Activated T-helper 17 cell treated with anti-CD3 and anti-CD28 coated beads, Interleukin-2, amount 50 U/mL, for 72 hours (primary cell): ENCODE measurements at regions not wholly inside any gene's neighbourhood (a gene's known extent, or its start where the extent isn't known, plus 50 kb on each side); places are given as distances from the start of the nearest gene placed in this dataset.
"Not testable (repeated sequence)": the region's sequence is repeated elsewhere in the genome, so short reads cannot be mapped to it uniquely, and the experiment has no call there.

ENCODE experiments used
- ATAC-seq: fragments of 150-1000 bp; cut with Tn5 transposase; replicated peaks from 2 replicates; pipeline ENCODE4 v1.10.0; 2021; ENCODE audit warnings: mild to moderate bottlenecking, moderate library complexity
- H3K27ac Mint-ChIP-seq: one replicate; pipeline ENCODE4 v1.8.0; 2022; ENCODE audit warnings: mixed read lengths
- H3K27me3 Mint-ChIP-seq: one replicate; pipeline ENCODE4 v1.8.0; 2022; ENCODE audit warnings: mixed read lengths
- H3K36me3 Mint-ChIP-seq: one replicate; pipeline ENCODE4 v1.8.0; 2022; ENCODE audit warnings: low read depth, mild to moderate bottlenecking, mixed read lengths
- H3K4me1 Mint-ChIP-seq: one replicate; pipeline ENCODE4 v1.8.0; 2022; ENCODE audit warnings: mixed read lengths
- H3K4me3 Mint-ChIP-seq: one replicate; pipeline ENCODE4 v1.8.0; 2022; ENCODE audit warnings: mild to moderate bottlenecking, mixed read lengths
- H3K9me3 Mint-ChIP-seq: one replicate; pipeline ENCODE4 v1.8.0; 2022; ENCODE audit warnings: mixed read lengths

GRCh38 chr6:133108419-133108818 is 132.7 kb upstream of the EYA4 start:
- no peak for ATAC-seq
- Mint-ChIP-seq H3K4me3 (no peak overlapping the region), H3K9me3 (peaks cover 6% of the 10 kb centered on the region), H3K36me3 (no peaks in the 10 kb centered on the region), H3K4me1 (no peaks in the 10 kb centered on the region), H3K27ac (no peak overlapping the region), H3K27me3 (peaks cover 7% of the 10 kb centered on the region)

GRCh38 chr6:133114973-133115372 is 126.2 kb upstream of the EYA4 start:
- no peaks in the 10 kb centered on the region for H3K27me3 Mint-ChIP-seq
- no peaks in the 10 kb centered on the region for H3K36me3 Mint-ChIP-seq
- H3K9me3 Mint-ChIP-seq: no peaks in the 10 kb centered on the region
- no peak overlapping the region for H3K27ac Mint-ChIP-seq
- no peak for ATAC-seq
- no peak overlapping the region for H3K4me3 Mint-ChIP-seq
- no peaks in the 10 kb centered on the region for H3K4me1 Mint-ChIP-seq

GRCh38 chr6:133115946-133116345 is 125.2 kb upstream of the EYA4 start:
- no peak for ATAC-seq
- no peaks in the 10 kb centered on the region for H3K4me1 Mint-ChIP-seq
- H3K27me3 Mint-ChIP-seq: no peaks in the 10 kb centered on the region
- H3K4me3 Mint-ChIP-seq: no peak overlapping the region
- no peak overlapping the region for H3K27ac Mint-ChIP-seq
- peaks cover 4% of the 10 kb centered on the region for H3K9me3 Mint-ChIP-seq
- H3K36me3 Mint-ChIP-seq: no peaks in the 10 kb centered on the region

- H3K27me3 Mint-ChIP-seq: peaks cover 2% of the 10 kb centered on the region
- no peak for ATAC-seq
- H3K27ac Mint-ChIP-seq: no peak overlapping the region
- no peaks in the 10 kb centered on the region for H3K36me3 Mint-ChIP-seq
- no peak overlapping the region for H3K4me3 Mint-ChIP-seq
- H3K9me3 Mint-ChIP-seq: no peaks in the 10 kb centered on the region
- no peaks in the 10 kb centered on the region for H3K4me1 Mint-ChIP-seq
Measured at GRCh38 chr6:133128191-133128590, 113.0 kb upstream of the EYA4 start.

- H3K4me1 Mint-ChIP-seq: no peaks in the 10 kb centered on the region
- no peak overlapping the region for H3K27ac Mint-ChIP-seq
- H3K27me3 Mint-ChIP-seq: peaks cover 3% of the 10 kb centered on the region
- H3K4me3 Mint-ChIP-seq: no peak overlapping the region
- no peaks in the 10 kb centered on the region for H3K9me3 Mint-ChIP-seq
- ATAC-seq: no peak
- H3K36me3 Mint-ChIP-seq: no peaks in the 10 kb centered on the region
Measured at GRCh38 chr6:133129556-133129955, 111.6 kb upstream of the EYA4 start.

GRCh38 chr6:133130863-133131262 is 110.3 kb upstream of the EYA4 start:
- Mint-ChIP-seq H3K36me3 (no peaks in the 10 kb centered on the region), H3K27ac (no peak overlapping the region), H3K9me3 (no peaks in the 10 kb centered on the region), H3K27me3 (peaks cover 3% of the 10 kb centered on the region), H3K4me3 (no peak overlapping the region), H3K4me1 (no peaks in the 10 kb centered on the region)
- no peak for ATAC-seq

GRCh38 chr6:133131621-133132465 is 109.3 kb upstream of the EYA4 start:
- Mint-ChIP-seq H3K27ac (no peak overlapping the region), H3K4me1 (no peaks in the 10 kb centered on the region), H3K9me3 (no peaks in the 10 kb centered on the region), H3K4me3 (no peak overlapping the region), H3K27me3 (peaks cover 3% of the 10 kb centered on the region), H3K36me3 (no peaks in the 10 kb centered on the region)
- no peak for ATAC-seq

GRCh38 chr6:133132466-133132971 is 108.6 kb upstream of the EYA4 start:
- H3K27me3 Mint-ChIP-seq: peaks cover 3% of the 10 kb centered on the region
- no peaks in the 10 kb centered on the region for H3K4me1 Mint-ChIP-seq
- ATAC-seq: no peak
- H3K27ac Mint-ChIP-seq: no peak overlapping the region
- H3K4me3 Mint-ChIP-seq: no peak overlapping the region
- H3K36me3 Mint-ChIP-seq: no peaks in the 10 kb centered on the region
- no peaks in the 10 kb centered on the region for H3K9me3 Mint-ChIP-seq

- no peak for ATAC-seq
- Mint-ChIP-seq H3K36me3 (no peaks in the 10 kb centered on the region), H3K4me1 (no peaks in the 10 kb centered on the region), H3K27ac (no peak overlapping the region), H3K4me3 (no peak overlapping the region), H3K9me3 (no peaks in the 10 kb centered on the region), H3K27me3 (peaks cover 3% of the 10 kb centered on the region)
Measured at GRCh38 chr6:133136177-133136880, 104.8 kb upstream of the EYA4 start.

- not testable (repeated sequence) for H3K9me3 Mint-ChIP-seq, H3K4me1 Mint-ChIP-seq, H3K36me3 Mint-ChIP-seq, ATAC-seq, H3K27me3 Mint-ChIP-seq, H3K4me3 Mint-ChIP-seq, H3K27ac Mint-ChIP-seq
Measured at GRCh38 chr6:133147470-133148184, 93.5 kb upstream of the EYA4 start.

- H3K27me3 Mint-ChIP-seq: no peaks in the 10 kb centered on the region
- no peak overlapping the region for H3K27ac Mint-ChIP-seq
- H3K36me3 Mint-ChIP-seq: no peaks in the 10 kb centered on the region
Measured at GRCh38 chr6:133156689-133157088, 84.5 kb upstream of the EYA4 start.

GRCh38 chr6:133157995-133158394 is 83.2 kb upstream of the EYA4 start:
- Mint-ChIP-seq H3K4me3 (no peak overlapping the region), H3K36me3 (no peaks in the 10 kb centered on the region), H3K27ac (no peak overlapping the region), H3K4me1 (no peaks in the 10 kb centered on the region), H3K9me3 (peaks cover 4% of the 10 kb centered on the region), H3K27me3 (no peaks in the 10 kb centered on the region)
- ATAC-seq: no peak

More at GRCh38 chr6:133156689-133157088, 84.5 kb upstream of the EYA4 start:
- H3K4me3 Mint-ChIP-seq: no peak overlapping the region
- H3K4me1 Mint-ChIP-seq: no peaks in the 10 kb centered on the region
- no peak for ATAC-seq
- peaks cover 4% of the 10 kb centered on the region for H3K9me3 Mint-ChIP-seq

- Mint-ChIP-seq H3K36me3 (no peaks in the 10 kb centered on the region), H3K9me3 (peaks cover 4% of the 10 kb centered on the region), H3K4me3 (no peak overlapping the region), H3K27ac (no peak overlapping the region), H3K27me3 (no peaks in the 10 kb centered on the region), H3K4me1 (no peaks in the 10 kb centered on the region)
- ATAC-seq: no peak
Measured at GRCh38 chr6:133159255-133159795, 81.8 kb upstream of the EYA4 start.

GRCh38 chr6:133160536-133160935 is 80.6 kb upstream of the EYA4 start:
- peaks cover 4% of the 10 kb centered on the region for H3K9me3 Mint-ChIP-seq
- ATAC-seq: no peak
- no peaks in the 10 kb centered on the region for H3K4me1 Mint-ChIP-seq
- H3K36me3 Mint-ChIP-seq: no peaks in the 10 kb centered on the region
- no peak overlapping the region for H3K4me3 Mint-ChIP-seq
- no peaks in the 10 kb centered on the region for H3K27me3 Mint-ChIP-seq
- H3K27ac Mint-ChIP-seq: no peak overlapping the region
